Gastrocnemius medialis (tissue), 4 donors: ENCODE measurements at regions not wholly inside any gene's neighbourhood (a gene's known extent, or its start where the extent isn't known, plus 50 kb on each side); places are given as distances from the start of the nearest gene placed in this dataset.

Source experiments
- ATAC-seq, 2 donors: fragments of 150-250 bp; one replicate each; pipeline ENCODE4 v1.9.1; 2016
- DNase-seq, 2 donors: peaks; one replicate each; pipeline ENCODE4 v3.0.0-alpha.2; 2019
- H3K27ac ChIP-seq, 4 donors: fragments of 200-600 bp; sonication (generic); 1 replicate in 1 of 4; 2 replicates in 3 of 4; pipeline ENCODE4 v1.5.1; 2016 to 2018; ENCODE audit warnings: mild to moderate bottlenecking in 2 of 4, moderate library complexity in 1 of 4
- H3K27me3 ChIP-seq, 3 donors: fragments of 200-600 bp; sonication (generic) in 2 of 3; 1 replicate in 1 of 3; 2 replicates in 2 of 3; pipeline versions ENCODE4 v1.5.1 to v1.6.0; 2016 to 2019; ENCODE audit warnings: mild to moderate bottlenecking in 1 of 3, moderate library complexity in 1 of 3
- H3K36me3 ChIP-seq, 2 donors: fragments of 200-600 bp; sonication (generic) in 1 of 2; one replicate each; pipeline ENCODE4 v1.5.1; 2017 to 2018
- H3K4me1 ChIP-seq, 2 donors: fragments of 200-600 bp; sonication (generic) in 1 of 2; one replicate each; pipeline ENCODE4 v1.5.1; 2016 to 2017; ENCODE audit warnings: mild to moderate bottlenecking in 2 of 2
- H3K4me3 ChIP-seq, 4 donors: fragments of 200-600 bp; sonication (generic) in 3 of 4; 1 replicate in 1 of 4; 2 replicates in 3 of 4; pipeline ENCODE4 v1.5.1; 2016 to 2019; ENCODE audit warnings: mild to moderate bottlenecking in 2 of 4
- H3K9me3 ChIP-seq, 3 donors: fragments of 200-600 bp; sonication (generic) in 2 of 3; 1 replicate in 1 of 3; 2 replicates in 2 of 3; pipeline ENCODE4 v1.5.1; 2016 to 2019
- CTCF ChIP-seq, 5 experiments: fragments of 450-650 bp in 3 of 5; fragments of 200-600 bp in 2 of 5; sonication (generic) in 2 of 5; IDR thresholded peaks in 4 of 5; conservative IDR thresholded peaks in 1 of 5; 1 replicate in 4 of 5; 2 replicates in 1 of 5; pipeline ENCODE4 v1.5.1; 2016 to 2019; ENCODE audit warnings: antibody characterized with exemption in 5 of 5, mild to moderate bottlenecking in 3 of 5, moderate library complexity in 3 of 5
- POLR2A ChIP-seq, 2 donors: fragments of 450-650 bp; IDR thresholded peaks; one replicate each; pipeline ENCODE4 v1.6.1; 2017; ENCODE audit warnings: antibody characterized with exemption in 2 of 2, mild to moderate bottlenecking in 2 of 2, moderate library complexity in 2 of 2
- in situ Hi-C, 4 donors: fragments of 200-750 bp; cut with MboI; loops; one replicate each; pipeline versions ENCODE4 v1.15.0 to v1.8.0; 2017; ENCODE audit warnings: low sequenced_read_pairs in 4 of 4
- intact Hi-C: fragments of 100-400 bp; cut with DNase I; formaldehyde crosslinking; loops from one replicate; pipeline ENCODE4 v1.15.1; 2023; ENCODE audit warnings: low total_unique reads

- Histone ChIP-seq H3K27me3 (peaks cover 0 to 6% (median 0%) of the 10 kb centered on the region in 3 donors), H3K4me3 (no peak overlapping the region), H3K36me3 (no peaks in the 10 kb centered on the region), H3K4me1 (peaks cover 0 to 3% of the 10 kb centered on the region in 2 donors), H3K27ac (peak overlapping the region in 1 of 4 donors; percentile 55), H3K9me3 (no peaks in the 10 kb centered on the region)
- DNase-seq = no peak
- TF ChIP-seq POLR2A (IDR thresholded peaks at IDR 0.05) (no peak), CTCF (IDR thresholded peaks at IDR 0.05 in 4 of 5, conservative IDR thresholded peaks at IDR 0.05 in 1 of 5) (no peak)
- in situ Hi-C loops = no loop called here
- intact Hi-C loops = no loop called here
- no peak for ATAC-seq
Measured at GRCh38 chr4:1543976-1544375, 137.7 kb upstream of the NKX1-1 start.

GRCh38 chr4:1543561-1543960 lies 137.3 kb upstream of the NKX1-1 start:
- DNase-seq (no peak), ATAC-seq (no peak)
- no peak overlapping the region for H3K4me3 ChIP-seq
- no peak overlapping the region for H3K27ac ChIP-seq
- TF ChIP-seq POLR2A (IDR thresholded peaks at IDR 0.05) = no peak
- TF ChIP-seq CTCF (IDR thresholded peaks at IDR 0.05 in 4 of 5, conservative IDR thresholded peaks at IDR 0.05 in 1 of 5) = no peak
- no peaks in the 10 kb centered on the region for H3K36me3 ChIP-seq
- no peaks in the 10 kb centered on the region for H3K4me1 ChIP-seq
- no peaks in the 10 kb centered on the region for H3K9me3 ChIP-seq
- intact Hi-C loops (no loop called here), in situ Hi-C loops (no loop called here)
- peaks cover 0 to 6% (median 0%) of the 10 kb centered on the region in 3 donors for H3K27me3 ChIP-seq

- in situ Hi-C loops = no loop called here
- no peak for ATAC-seq
- H3K36me3 ChIP-seq = no peaks in the 10 kb centered on the region
- H3K27ac ChIP-seq = no peak overlapping the region
- no peak for DNase-seq
- H3K4me1 ChIP-seq = no peaks in the 10 kb centered on the region
- H3K9me3 ChIP-seq = no peaks in the 10 kb centered on the region
- TF ChIP-seq POLR2A (IDR thresholded peaks at IDR 0.05) (no peak), CTCF (IDR thresholded peaks at IDR 0.05 in 4 of 5, conservative IDR thresholded peaks at IDR 0.05 in 1 of 5) (no peak)
- intact Hi-C loops = no loop called here
- H3K4me3 ChIP-seq = no peak overlapping the region
- peaks cover 0 to 6% (median 0%) of the 10 kb centered on the region in 3 donors for H3K27me3 ChIP-seq
Measured at GRCh38 chr4:1542516-1543320, 136.5 kb upstream of the NKX1-1 start.

- DNase-seq (no peak), ATAC-seq (no peak)
- H3K4me3 ChIP-seq = no peak overlapping the region
- H3K27me3 ChIP-seq = peaks cover 0 to 6% (median 0%) of the 10 kb centered on the region in 3 donors
- no peaks in the 10 kb centered on the region for H3K9me3 ChIP-seq
- no peaks in the 10 kb centered on the region for H3K36me3 ChIP-seq
- TF ChIP-seq CTCF (IDR thresholded peaks at IDR 0.05 in 4 of 5, conservative IDR thresholded peaks at IDR 0.05 in 1 of 5) (no peak), POLR2A (IDR thresholded peaks at IDR 0.05) (no peak)
- intact Hi-C loops (no loop called here), in situ Hi-C loops (no loop called here)
- no peak overlapping the region for H3K27ac ChIP-seq
- no peaks in the 10 kb centered on the region for H3K4me1 ChIP-seq
Measured at GRCh38 chr4:1542226-1542490, 135.9 kb upstream of the NKX1-1 start.
